Loucy (cell line): ENCODE measurements at regions not wholly inside any gene's neighbourhood (a gene's known extent, or its start where the extent isn't known, plus 50 kb on each side); places are given as distances from the start of the nearest gene placed in this dataset.

Experiments used
- EZH2phosphoT487 ChIP-seq: fragments of 200-600 bp; IDR thresholded peaks from 2 replicates; pipeline ENCODE4 v1.6.1; 2018; ENCODE audit warnings: antibody characterized with exemption, mild to moderate bottlenecking, moderate library complexity, borderline replicate concordance
- TF ChIP-seq, protein P1 (sequence below): fragments of 200-600 bp; sonication (generic); conservative IDR thresholded peaks from 2 replicates; pipeline ENCODE4 v1.5.1; 2014; ENCODE audit warnings: mild to moderate bottlenecking, antibody characterized with exemption, low read length

DNA sequence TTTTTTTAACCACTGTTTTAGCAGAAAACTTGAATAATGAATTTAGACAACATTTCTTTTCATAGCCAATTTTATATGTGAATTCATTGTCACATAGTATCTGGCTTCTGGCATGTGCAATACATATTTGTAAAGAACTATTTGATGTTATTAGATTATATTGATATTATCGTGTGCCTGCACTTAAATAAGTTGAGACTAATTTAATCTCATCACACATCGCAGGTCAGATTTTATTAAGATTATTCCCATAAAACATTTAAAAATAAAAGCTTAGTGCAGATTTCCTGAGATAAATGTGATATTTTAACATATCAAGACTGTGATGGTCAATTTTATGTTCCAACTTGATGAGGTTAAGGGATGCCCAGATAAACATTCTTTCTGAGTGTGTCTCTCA is 1565.3 kb upstream of the LRRTM3 start:
- TF ChIP-seq, protein P1, sequence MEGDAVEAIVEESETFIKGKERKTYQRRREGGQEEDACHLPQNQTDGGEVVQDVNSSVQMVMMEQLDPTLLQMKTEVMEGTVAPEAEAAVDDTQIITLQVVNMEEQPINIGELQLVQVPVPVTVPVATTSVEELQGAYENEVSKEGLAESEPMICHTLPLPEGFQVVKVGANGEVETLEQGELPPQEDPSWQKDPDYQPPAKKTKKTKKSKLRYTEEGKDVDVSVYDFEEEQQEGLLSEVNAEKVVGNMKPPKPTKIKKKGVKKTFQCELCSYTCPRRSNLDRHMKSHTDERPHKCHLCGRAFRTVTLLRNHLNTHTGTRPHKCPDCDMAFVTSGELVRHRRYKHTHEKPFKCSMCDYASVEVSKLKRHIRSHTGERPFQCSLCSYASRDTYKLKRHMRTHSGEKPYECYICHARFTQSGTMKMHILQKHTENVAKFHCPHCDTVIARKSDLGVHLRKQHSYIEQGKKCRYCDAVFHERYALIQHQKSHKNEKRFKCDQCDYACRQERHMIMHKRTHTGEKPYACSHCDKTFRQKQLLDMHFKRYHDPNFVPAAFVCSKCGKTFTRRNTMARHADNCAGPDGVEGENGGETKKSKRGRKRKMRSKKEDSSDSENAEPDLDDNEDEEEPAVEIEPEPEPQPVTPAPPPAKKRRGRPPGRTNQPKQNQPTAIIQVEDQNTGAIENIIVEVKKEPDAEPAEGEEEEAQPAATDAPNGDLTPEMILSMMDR = no peak
- TF ChIP-seq EZH2phosphoT487 = no peak
